Keratinocyte (primary cell): ENCODE measurements at regions not wholly inside any gene's neighbourhood (a gene's known extent, or its start where the extent isn't known, plus 50 kb on each side); places are given as distances from the start of the nearest gene placed in this dataset.

ENCODE experiments used
- DNase-seq: peaks from one replicate; pipeline ENCODE4 v3.0.0-alpha.2; 2011; ENCODE audit warnings: low read depth, missing footprints, low spot score
- FAIRE-seq: peaks from 2 replicates; lab custom pipeline; 2011; peaks lifted over from hg19 to GRCh38; lab: Jason Lieb, UNC
- H2AFZ ChIP-seq: 2 replicates; pipeline ENCODE4 v1.6.0; 2012; ENCODE audit warnings: low read length, control low read depth, inconsistent platforms; ENCODE audit not compliant: control insufficient read depth
- H3K27ac ChIP-seq: 2 replicates; pipeline ENCODE4 v1.5.1; 2011; ENCODE audit warnings: low read length; ENCODE audit not compliant: control insufficient read depth, insufficient read depth
- H3K27me3 ChIP-seq: 3 replicates; pipeline ENCODE4 v1.6.0; 2011; ENCODE audit warnings: low read length; ENCODE audit not compliant: control insufficient read depth, insufficient read depth; ENCODE audit errors: extremely low read depth
- H3K36me3 ChIP-seq, 2 experiments: 2 replicates in 1 of 2; 3 replicates in 1 of 2; pipeline ENCODE4 v1.5.1; 2011; ENCODE audit warnings: low read length in 2 of 2, mild to moderate bottlenecking in 1 of 2; ENCODE audit not compliant: control insufficient read depth in 2 of 2, insufficient read depth in 2 of 2; ENCODE audit errors: extremely low read depth in 1 of 2
- H3K4me1 ChIP-seq: 3 replicates; pipeline ENCODE4 v1.5.1; 2011; ENCODE audit warnings: low read length; ENCODE audit not compliant: control insufficient read depth, insufficient read depth; ENCODE audit errors: extremely low read depth
- H3K4me2 ChIP-seq: 3 replicates; pipeline ENCODE4 v1.6.0; 2011; ENCODE audit warnings: low read depth, low read length; ENCODE audit not compliant: control insufficient read depth, insufficient read depth; ENCODE audit errors: extremely low read depth
- H3K4me3 ChIP-seq, 3 experiments: fragments of 200-600 bp in 1 of 3; sonication (generic) in 1 of 3; 2 replicates in 2 of 3; 3 replicates in 1 of 3; pipeline ENCODE4 v1.5.1; 2011 to 2016; ENCODE audit warnings: low read length in 3 of 3, mild to moderate bottlenecking in 3 of 3, control low read depth in 2 of 3, inconsistent platforms in 1 of 3, low read depth in 1 of 3, mixed read lengths in 1 of 3, mixed run types in 1 of 3, moderate library complexity in 1 of 3; ENCODE audit not compliant: control insufficient read depth in 2 of 3, insufficient read depth in 2 of 3; ENCODE audit errors: extremely low read depth in 1 of 3
- H3K79me2 ChIP-seq: 2 replicates; pipeline ENCODE4 v1.6.0; 2012; ENCODE audit warnings: low read length; ENCODE audit not compliant: control insufficient read depth, insufficient read depth
- H3K9ac ChIP-seq: 3 replicates; pipeline ENCODE4 v1.6.0; 2011; ENCODE audit warnings: low read length; ENCODE audit not compliant: control insufficient read depth, insufficient read depth; ENCODE audit errors: extremely low read depth
- H3K9me1 ChIP-seq: 3 replicates; pipeline ENCODE4 v1.6.0; 2011; ENCODE audit warnings: low read length; ENCODE audit not compliant: control insufficient read depth, insufficient read depth; ENCODE audit errors: extremely low read depth
- H3K9me3 ChIP-seq: 2 replicates; pipeline ENCODE4 v1.5.1; 2012; ENCODE audit warnings: low read depth, low read length; ENCODE audit not compliant: control insufficient read depth
- H4K20me1 ChIP-seq: 3 replicates; pipeline ENCODE4 v1.6.0; 2011; ENCODE audit warnings: low read length; ENCODE audit not compliant: control insufficient read depth, insufficient read depth; ENCODE audit errors: extremely low read depth
- CTCF ChIP-seq, 3 experiments: IDR thresholded peaks in 1 of 3; conservative IDR thresholded peaks in 1 of 3; optimal IDR thresholded peaks in 1 of 3; 2 replicates in 2 of 3; 3 replicates in 1 of 3; pipeline versions ENCODE3 to v1.5.1; 2011; ENCODE audit warnings: low read length in 3 of 3, mild to moderate bottlenecking in 3 of 3, moderate library complexity in 2 of 3, control low read depth in 1 of 3, inconsistent platforms in 1 of 3; ENCODE audit not compliant: insufficient read depth in 2 of 3; ENCODE audit errors: extremely low read depth in 1 of 3
- EZH2 ChIP-seq: IDR thresholded peaks from one replicate; pipeline ENCODE4 v1.6.1; 2012; ENCODE audit warnings: inconsistent platforms, mild to moderate bottlenecking, low read length, moderate library complexity
- dilution Hi-C: fragments of 300-500 bp; cut with MboI; formaldehyde crosslinking; loops from one replicate; pipeline ENCODE4 v1.7.0; 2020; ENCODE audit warnings: low sequenced_read_pairs; ENCODE audit not compliant: extremely low pct_ligation_motif_present

GRCh38 chr5:28399211-28399610, 1360.8 kb upstream of the CDH9 start:
- TF ChIP-seq EZH2, result no peak
- TF ChIP-seq CTCF (optimal IDR thresholded peaks at IDR 0.05 in 1 of 3, IDR thresholded peaks at IDR 0.05 in 1 of 3, conservative IDR thresholded peaks at IDR 0.05 in 1 of 3; ENCODE audit: extremely low read depth in 1 of 3, insufficient read depth in 2 of 3, low read length in 3 of 3), result no peak
- H2AFZ ChIP-seq, result no peak overlapping the region

DNA sequence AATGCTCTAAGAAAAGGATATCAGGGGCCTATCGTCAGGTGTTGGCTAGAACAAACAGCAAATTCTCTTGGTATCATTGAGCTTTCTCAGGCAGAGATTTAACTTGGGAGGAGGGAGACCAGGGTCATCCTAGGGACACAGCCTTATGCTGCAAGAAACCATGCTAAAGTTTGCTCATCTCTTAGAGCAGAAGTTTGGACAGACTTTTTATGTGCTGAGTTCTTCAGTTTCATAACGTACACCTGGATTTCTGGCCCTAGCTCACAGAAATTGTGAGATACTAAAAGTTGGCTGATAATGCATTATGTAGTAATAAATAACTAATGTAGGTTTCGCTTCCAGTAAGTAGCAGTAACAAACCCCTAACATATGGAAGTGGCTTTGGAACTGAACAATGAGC, 1359.8 kb upstream of the CDH9 start:
- H3K36me3 ChIP-seq, result no peaks in the 10 kb centered on the region
- no peak overlapping the region for H3K9ac ChIP-seq
- H3K4me1 ChIP-seq, result no peaks in the 10 kb centered on the region
- no peak overlapping the region for H2AFZ ChIP-seq
- no peaks in the 10 kb centered on the region for H4K20me1 ChIP-seq
- H3K9me3 ChIP-seq, result no peaks in the 10 kb centered on the region
- TF ChIP-seq EZH2 (no peak), CTCF (optimal IDR thresholded peaks at IDR 0.05 in 1 of 3, IDR thresholded peaks at IDR 0.05 in 1 of 3, conservative IDR thresholded peaks at IDR 0.05 in 1 of 3; ENCODE audit: extremely low read depth in 1 of 3, insufficient read depth in 2 of 3, low read length in 3 of 3) (no peak)
- DNase-seq (no peak), FAIRE-seq (no peak)
- dilution Hi-C loops, result no loop called here
- no peak overlapping the region for H3K27ac ChIP-seq
- H3K27me3 ChIP-seq, result no peaks in the 10 kb centered on the region
- no peaks in the 10 kb centered on the region for H3K79me2 ChIP-seq
- no peak overlapping the region for H3K4me2 ChIP-seq
- no peak overlapping the region for H3K4me3 ChIP-seq
- H3K9me1 ChIP-seq, result no peaks in the 10 kb centered on the region

More at GRCh38 chr5:28399211-28399610, 1360.8 kb upstream of the CDH9 start:
- dilution Hi-C loops, result no loop called here
- no peaks in the 10 kb centered on the region for H3K9me1 ChIP-seq
- H3K79me2 ChIP-seq, result no peaks in the 10 kb centered on the region
- H3K4me1 ChIP-seq, result no peaks in the 10 kb centered on the region
- FAIRE-seq, result no peak
- H3K27ac ChIP-seq, result no peak overlapping the region
- H3K27me3 ChIP-seq, result no peaks in the 10 kb centered on the region
- H3K9me3 ChIP-seq, result no peaks in the 10 kb centered on the region
- no peak overlapping the region for H3K9ac ChIP-seq
- no peak overlapping the region for H3K4me3 ChIP-seq
- H3K36me3 ChIP-seq, result no peaks in the 10 kb centered on the region
- no peak for DNase-seq
- no peak overlapping the region for H3K4me2 ChIP-seq
- no peaks in the 10 kb centered on the region for H4K20me1 ChIP-seq
